GM18505 (cell line): ENCODE measurements at regions not wholly inside any gene's neighbourhood (a gene's known extent, or its start where the extent isn't known, plus 50 kb on each side); places are given as distances from the start of the nearest gene placed in this dataset.

ENCODE experiments used
- ATAC-seq: cut with Tn5 transposase; IDR thresholded peaks from one replicate; pipeline ENCODE4 v1.9.1; 2021; ENCODE audit not compliant: unreplicated experiment
- POLR2A ChIP-seq: IDR thresholded peaks from 4 replicates; pipeline ENCODE4 v1.6.1; 2011; ENCODE audit warnings: borderline replicate concordance; ENCODE audit not compliant: insufficient read depth, insufficient read length; ENCODE audit errors: extremely low read depth

GRCh38 chr1:80924290-80924689 lies 876.4 kb upstream of the ADGRL2 start:
- TF ChIP-seq POLR2A: no peak
- no peak for ATAC-seq

DNA sequence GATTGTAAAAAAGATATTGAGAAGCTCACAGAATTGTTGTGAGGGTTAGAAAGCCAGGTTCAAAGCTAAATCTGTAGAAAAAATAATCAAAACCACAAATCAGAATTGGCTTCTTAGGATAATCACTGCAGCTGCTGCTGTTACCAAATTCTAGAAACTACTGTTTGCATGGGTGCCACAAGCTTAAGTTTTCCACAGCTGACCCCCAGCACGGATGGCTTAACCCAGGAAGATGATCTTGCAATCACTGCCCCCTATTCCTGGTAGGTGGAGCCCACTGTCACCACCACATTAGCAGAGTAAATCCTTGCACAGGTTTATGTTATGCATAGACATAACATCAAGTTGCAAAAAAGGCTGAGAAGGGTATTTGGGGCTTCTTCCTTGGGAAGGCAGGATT lies 877.8 kb upstream of the ADGRL2 start:
- TF ChIP-seq POLR2A: no peak
- ATAC-seq: no peak

DNA sequence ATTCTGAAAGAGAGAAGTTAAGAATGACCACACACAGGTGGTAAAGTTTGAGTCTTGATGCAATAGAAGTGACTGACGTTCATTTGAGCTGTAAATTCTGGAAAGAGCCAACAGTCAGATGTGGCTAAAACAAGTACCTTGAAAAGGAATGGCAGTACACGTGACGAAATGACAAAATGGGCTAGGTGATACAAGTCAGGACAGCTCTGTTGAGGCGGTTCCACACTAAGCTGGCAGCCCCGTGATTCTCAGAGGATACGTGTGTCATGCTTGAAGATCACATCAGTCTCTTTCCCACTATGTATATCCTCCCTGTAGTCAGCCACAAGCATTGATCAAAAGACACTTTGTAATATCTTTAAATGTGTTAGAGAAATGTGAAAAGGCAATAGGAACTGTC lies 881.3 kb upstream of the ADGRL2 start:
- ATAC-seq: no peak
- no peak for TF ChIP-seq POLR2A

DNA sequence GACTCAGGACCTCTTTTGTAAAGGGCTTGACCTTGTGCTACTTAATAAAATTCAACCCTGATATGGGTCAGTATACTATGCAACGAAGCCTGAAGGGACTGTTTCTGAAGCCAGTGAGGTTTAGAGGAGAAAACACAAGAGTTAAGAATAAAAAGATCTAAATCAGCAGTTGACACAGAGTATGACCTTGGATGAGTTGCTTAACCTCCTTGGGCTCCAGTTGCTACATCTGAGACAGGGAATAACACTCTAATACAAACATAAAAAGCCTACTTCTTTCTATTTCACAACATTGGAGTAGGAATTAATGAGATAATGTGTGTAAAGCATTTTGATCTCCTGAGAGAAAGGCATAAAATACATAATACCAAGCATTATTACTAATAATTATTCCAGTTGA lies 882.4 kb upstream of the ADGRL2 start:
- TF ChIP-seq POLR2A: no peak
- no peak for ATAC-seq

DNA sequence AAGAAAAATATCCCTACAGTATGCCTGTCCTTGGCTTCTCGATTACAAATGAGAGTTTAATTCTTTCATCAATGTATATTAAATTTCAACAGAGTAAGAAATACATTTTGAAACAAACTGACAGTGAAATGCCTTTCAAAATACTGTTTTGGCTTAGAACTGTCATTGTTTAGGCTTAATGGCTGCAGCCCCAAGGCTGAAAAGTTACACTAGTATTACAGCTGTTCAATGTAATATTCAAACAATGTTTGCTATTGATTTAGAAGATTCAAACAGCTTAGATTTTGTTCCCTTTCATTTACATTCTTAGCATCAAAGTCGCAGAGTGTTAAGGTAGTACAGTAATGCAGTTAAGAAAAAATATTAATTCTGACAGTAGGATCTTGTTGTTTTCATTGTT lies 882.9 kb upstream of the ADGRL2 start:
- no peak for TF ChIP-seq POLR2A
- no peak for ATAC-seq

- ATAC-seq: no peak
- no peak for TF ChIP-seq POLR2A
These were observed 883.5 kb upstream of the ADGRL2 start for GRCh38 chr1:80917225-80917624.

GRCh38 chr1:80915491-80915890 lies 885.2 kb upstream of the ADGRL2 start:
- TF ChIP-seq POLR2A: no peak
- ATAC-seq: no peak

GRCh38 chr1:80910426-80910825 lies 890.3 kb upstream of the ADGRL2 start:
- TF ChIP-seq POLR2A: no peak
- no peak for ATAC-seq

GRCh38 chr1:80909172-80909784 lies 891.5 kb upstream of the ADGRL2 start:
- TF ChIP-seq POLR2A: no peak

DNA sequence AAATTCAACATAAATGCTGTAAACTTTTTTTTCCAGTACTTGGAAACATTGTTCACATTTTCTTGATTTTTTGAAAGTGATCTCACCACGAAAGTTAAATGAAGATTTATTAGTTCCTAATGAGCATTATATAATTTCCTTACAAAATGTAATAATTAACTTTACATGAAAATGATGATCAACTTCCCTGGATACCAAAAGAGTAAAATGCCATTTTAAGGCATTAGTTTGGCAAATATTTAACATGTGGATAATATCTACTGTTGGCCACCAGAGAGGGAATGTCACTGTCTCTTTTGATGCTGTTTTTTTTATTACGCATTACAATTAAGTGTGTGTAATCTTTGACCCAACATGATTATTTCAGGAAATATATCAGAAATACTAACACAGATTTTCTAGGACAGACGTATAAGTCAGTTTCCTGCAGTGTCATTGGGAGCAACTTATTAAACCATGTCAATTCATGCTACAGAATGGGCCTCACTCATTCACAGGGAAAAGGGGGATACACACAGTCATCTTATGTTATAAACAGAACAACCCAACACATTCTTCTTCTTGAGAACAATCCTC lies 903.9 kb upstream of the ADGRL2 start:
- no peak for TF ChIP-seq POLR2A
- no peak for ATAC-seq

More at GRCh38 chr1:80909172-80909784, 891.5 kb upstream of the ADGRL2 start:
- no peak for ATAC-seq

- no peak for ATAC-seq
- TF ChIP-seq POLR2A: no peak
These were observed 905.8 kb upstream of the ADGRL2 start for GRCh38 chr1:80894921-80895320.

- TF ChIP-seq POLR2A: no peak
- no peak for ATAC-seq
These were observed 907.6 kb upstream of the ADGRL2 start for GRCh38 chr1:80893115-80893514.

DNA sequence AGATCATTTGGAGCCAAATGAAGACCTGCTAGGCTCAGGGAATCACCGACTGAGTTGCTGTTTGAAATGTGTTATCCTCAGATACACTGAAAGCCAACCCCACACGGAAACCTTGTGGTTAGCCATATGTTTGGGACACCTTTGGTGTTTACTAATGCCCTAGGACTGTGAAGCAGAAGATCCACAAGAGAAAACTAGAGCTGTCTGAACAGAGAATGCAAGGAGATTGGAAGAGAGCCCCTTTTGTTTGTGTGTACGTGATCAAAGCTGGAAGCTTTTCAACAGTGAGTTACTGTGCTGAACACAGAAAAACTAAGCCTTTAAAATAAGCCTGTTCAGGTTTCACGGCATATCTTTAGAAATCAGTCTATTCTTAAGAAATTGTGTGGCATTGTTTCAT lies 908.2 kb upstream of the ADGRL2 start:
- ATAC-seq: no peak
- no peak for TF ChIP-seq POLR2A

- ATAC-seq: no peak
- TF ChIP-seq POLR2A: no peak
These were observed 908.9 kb upstream of the ADGRL2 start for GRCh38 chr1:80891871-80892270.

- no peak for TF ChIP-seq POLR2A
- no peak for ATAC-seq
These were observed 918.2 kb upstream of the ADGRL2 start for GRCh38 chr1:80882553-80882952.
